ENCODE measurements at regions not wholly inside any gene's neighbourhood (a gene's known extent, or its start where the extent isn't known, plus 50 kb on each side); places are given as distances from the start of the nearest gene placed in this dataset.

DNA sequence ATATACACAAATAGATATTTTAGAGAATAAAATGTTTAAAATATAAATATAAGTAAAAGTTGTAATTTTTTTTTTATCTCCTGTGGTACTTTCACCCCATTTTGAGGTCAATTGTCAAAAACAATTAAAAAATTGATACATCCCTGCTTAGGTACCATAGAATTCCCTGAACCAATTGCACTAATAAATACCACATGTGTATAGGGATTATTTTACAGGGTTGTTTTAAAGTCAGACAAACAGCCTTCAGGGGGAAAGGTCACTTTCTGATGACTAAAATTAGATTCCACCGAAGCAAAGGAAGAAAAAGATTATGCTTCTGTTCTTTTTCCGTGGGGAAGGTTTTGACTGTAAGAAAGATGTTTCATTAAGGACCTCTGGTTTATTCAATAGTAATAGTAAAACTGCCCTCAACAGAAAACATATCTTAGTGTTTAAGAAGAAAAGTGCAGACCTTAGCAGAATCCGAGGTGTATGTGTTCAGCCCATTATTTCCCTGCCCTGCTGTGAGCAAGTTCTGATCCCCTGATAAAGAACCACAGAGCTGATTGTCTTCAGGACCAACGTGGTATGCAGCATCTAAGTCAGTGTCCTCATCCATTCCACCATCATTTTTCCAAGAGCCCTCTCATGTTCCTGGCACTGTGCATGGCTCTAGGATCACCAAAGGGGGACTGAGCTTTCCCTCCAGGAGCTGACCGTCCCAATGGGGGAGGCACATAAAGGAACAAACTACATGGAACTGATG is 132.9 kb upstream of the IL12A start:
- CTCF ChIA-PET, result interaction anchor here (0.9 to 1.8 kb wide), 2 partner anchors 10 to 29 kb away, joined by 3 to 4 read pairs; no protein-coding TSS in a partner anchor
- BruUV-seq (replicated peaks), result no TSS peak

More for the DNA sequence above, 132.9 kb upstream of the IL12A start:
- TF ChIP-seq EGR1 (IDR thresholded peaks at IDR 0.05; ENCODE audit: low read depth), result no peak
- TF ChIP-seq FOSL1 (IDR thresholded peaks at IDR 0.05; ENCODE audit: low read depth), result no peak
- no peak for TF ChIP-seq ZFX (IDR thresholded peaks at IDR 0.05)
- no peak for TF ChIP-seq TCF7L2 (IDR thresholded peaks at IDR 0.05; ENCODE audit: borderline replicate concordance, extremely low read depth, insufficient read depth, insufficient read length)
- no peak for TF ChIP-seq SRF (IDR thresholded peaks at IDR 0.05; ENCODE audit: low read depth)
- TF ChIP-seq, protein P1, sequence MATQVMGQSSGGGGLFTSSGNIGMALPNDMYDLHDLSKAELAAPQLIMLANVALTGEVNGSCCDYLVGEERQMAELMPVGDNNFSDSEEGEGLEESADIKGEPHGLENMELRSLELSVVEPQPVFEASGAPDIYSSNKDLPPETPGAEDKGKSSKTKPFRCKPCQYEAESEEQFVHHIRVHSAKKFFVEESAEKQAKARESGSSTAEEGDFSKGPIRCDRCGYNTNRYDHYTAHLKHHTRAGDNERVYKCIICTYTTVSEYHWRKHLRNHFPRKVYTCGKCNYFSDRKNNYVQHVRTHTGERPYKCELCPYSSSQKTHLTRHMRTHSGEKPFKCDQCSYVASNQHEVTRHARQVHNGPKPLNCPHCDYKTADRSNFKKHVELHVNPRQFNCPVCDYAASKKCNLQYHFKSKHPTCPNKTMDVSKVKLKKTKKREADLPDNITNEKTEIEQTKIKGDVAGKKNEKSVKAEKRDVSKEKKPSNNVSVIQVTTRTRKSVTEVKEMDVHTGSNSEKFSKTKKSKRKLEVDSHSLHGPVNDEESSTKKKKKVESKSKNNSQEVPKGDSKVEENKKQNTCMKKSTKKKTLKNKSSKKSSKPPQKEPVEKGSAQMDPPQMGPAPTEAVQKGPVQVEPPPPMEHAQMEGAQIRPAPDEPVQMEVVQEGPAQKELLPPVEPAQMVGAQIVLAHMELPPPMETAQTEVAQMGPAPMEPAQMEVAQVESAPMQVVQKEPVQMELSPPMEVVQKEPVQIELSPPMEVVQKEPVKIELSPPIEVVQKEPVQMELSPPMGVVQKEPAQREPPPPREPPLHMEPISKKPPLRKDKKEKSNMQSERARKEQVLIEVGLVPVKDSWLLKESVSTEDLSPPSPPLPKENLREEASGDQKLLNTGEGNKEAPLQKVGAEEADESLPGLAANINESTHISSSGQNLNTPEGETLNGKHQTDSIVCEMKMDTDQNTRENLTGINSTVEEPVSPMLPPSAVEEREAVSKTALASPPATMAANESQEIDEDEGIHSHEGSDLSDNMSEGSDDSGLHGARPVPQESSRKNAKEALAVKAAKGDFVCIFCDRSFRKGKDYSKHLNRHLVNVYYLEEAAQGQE (IDR thresholded peaks at IDR 0.05; ENCODE audit: low read depth), result no peak
- TF ChIP-seq CTCF (IDR thresholded peaks at IDR 0.05 in 2 of 3, conservative IDR thresholded peaks at IDR 0.05 in 1 of 3; ENCODE audit: borderline replicate concordance in 1 of 3, insufficient read depth in 1 of 3, low read depth in 2 of 3, low read length in 2 of 3), result no peak
- no peak for TF ChIP-seq CEBPB (IDR thresholded peaks at IDR 0.05; ENCODE audit: low read depth)
- no peak for TF ChIP-seq MAX (IDR thresholded peaks at IDR 0.05)
- no peak for TF ChIP-seq SP1 (IDR thresholded peaks at IDR 0.05; ENCODE audit: low read depth)
- TF ChIP-seq EZH2phosphoT487 (IDR thresholded peaks at IDR 0.05; ENCODE audit: borderline replicate concordance), result no peak
- TF ChIP-seq EZH2 (IDR thresholded peaks at IDR 0.05), result no peak
- TF ChIP-seq ZBTB33 (IDR thresholded peaks at IDR 0.05; ENCODE audit: extremely low read depth, insufficient replicate concordance, low read length), result no peak
- no peak for TF ChIP-seq ZNF274 (IDR thresholded peaks at IDR 0.05; ENCODE audit: low read depth, low read length)
- TF ChIP-seq CBX3 (IDR thresholded peaks at IDR 0.05; ENCODE audit: low read depth), result no peak
- ATAC-seq (no peak), DNase-seq (ENCODE audit: low read depth, low spot score) (no peak)
- Histone ChIP-seq H3K79me2 (ENCODE audit: insufficient read depth, low read length) (no peaks in the 10 kb centered on the region), H2AFZ (ENCODE audit: low read depth, low read length, poor library complexity, severe bottlenecking) (no peak overlapping the region), H3K9ac (ENCODE audit: low read length) (no peak overlapping the region), H3K36me3 (ENCODE audit: control insufficient read depth in 1 of 2, insufficient read depth in 2 of 2, low read length in 2 of 2) (no peaks in the 10 kb centered on the region), H3K9me3 (ENCODE audit: control insufficient read depth in 1 of 2, insufficient read depth in 1 of 2, low read depth in 1 of 2, low read length in 2 of 2) (no peaks in the 10 kb centered on the region), H3K27ac (ENCODE audit: low read depth, low read length) (no peak overlapping the region), H3K4me3 (replicated peaks in 1 of 2; ENCODE audit: low read depth in 1 of 2, low read length in 2 of 2) (no peak overlapping the region), H4K20me1 (ENCODE audit: insufficient read depth) (no peaks in the 10 kb centered on the region), H3K4me2 (ENCODE audit: low read length) (no peak overlapping the region), H3K9me2 (ENCODE audit: insufficient read depth) (no peaks in the 10 kb centered on the region), H3K4me1 (ENCODE audit: control insufficient read depth in 1 of 2, insufficient read depth in 2 of 2, low read length in 2 of 2) (peaks cover 21 to 41% of the 10 kb centered on the region in 2 experiments), H3K27me3 (ENCODE audit: insufficient read depth, low read length) (no peaks in the 10 kb centered on the region)
- ChIA-PET RAD21 (ENCODE audit: low non-redundant PET in 1 of 2, low total read pairs in 2 of 2, uncharacterized antibody in 2 of 2, unreplicated experiment in 2 of 2) (no interaction called here), POLR2A (no interaction called here)
- intact Hi-C loops (cut with micrococcal nuclease), result no loop called here

Data from HCT116 (cell line).